Neural crest cell (in vitro differentiated cells): ENCODE measurements at regions not wholly inside any gene's neighbourhood (a gene's known extent, or its start where the extent isn't known, plus 50 kb on each side); places are given as distances from the start of the nearest gene placed in this dataset.

ENCODE experiments used
- DNase-seq: peaks from one replicate; pipeline ENCODE4 v3.0.0; 2021; ENCODE audit warnings: low read depth, mixed read lengths, low spot score
- H3K27ac Mint-ChIP-seq: one replicate; pipeline ENCODE4 v1.8.0; 2021; ENCODE audit warnings: mild to moderate bottlenecking, mixed read lengths; ENCODE audit not compliant: unreplicated experiment
- H3K27me3 Mint-ChIP-seq: 2 replicates; pipeline ENCODE4 v1.8.0; 2021; ENCODE audit warnings: low read depth, mild to moderate bottlenecking, mixed read lengths
- H3K36me3 Mint-ChIP-seq: 2 replicates; pipeline ENCODE4 v1.8.0; 2021; ENCODE audit warnings: low read depth, mild to moderate bottlenecking, mixed read lengths
- H3K4me1 Mint-ChIP-seq: 2 replicates; pipeline ENCODE4 v1.8.0; 2021; ENCODE audit warnings: mixed read lengths
- H3K4me3 Mint-ChIP-seq: one replicate; pipeline ENCODE4 v1.8.0; 2021; ENCODE audit warnings: mild to moderate bottlenecking, mixed read lengths
- H3K9me3 Mint-ChIP-seq: 2 replicates; pipeline ENCODE4 v1.8.0; 2021; ENCODE audit warnings: mixed read lengths
- TF ChIP-seq, protein P1 (sequence below): fragments of 200-600 bp; sonication (generic); conservative IDR thresholded peaks from 2 replicates; pipeline ENCODE4 v1.5.0; 2021; ENCODE audit warnings: antibody characterized with exemption, mild to moderate bottlenecking

DNA sequence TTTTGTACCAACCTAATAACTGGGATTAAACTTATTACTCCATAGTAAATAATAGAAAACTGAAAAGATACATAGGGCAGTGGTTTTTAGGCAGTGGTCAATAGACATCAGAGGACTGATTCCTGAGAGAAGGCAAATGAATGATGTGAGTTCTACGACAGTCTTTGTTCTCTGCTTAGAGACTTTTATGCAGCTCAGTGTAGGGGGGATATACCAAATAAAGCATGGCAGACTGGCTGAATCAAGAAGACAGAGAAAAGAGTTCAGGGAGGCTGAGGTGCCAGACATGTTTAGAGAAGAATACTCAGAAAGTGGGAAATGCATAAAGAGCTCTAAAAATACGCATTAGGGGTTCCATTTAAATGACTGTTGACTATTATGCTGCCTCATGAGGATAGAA lies 320.8 kb upstream of the FAR2 start:
- no peaks in the 10 kb centered on the region for H3K27me3 Mint-ChIP-seq
- TF ChIP-seq, protein P1, sequence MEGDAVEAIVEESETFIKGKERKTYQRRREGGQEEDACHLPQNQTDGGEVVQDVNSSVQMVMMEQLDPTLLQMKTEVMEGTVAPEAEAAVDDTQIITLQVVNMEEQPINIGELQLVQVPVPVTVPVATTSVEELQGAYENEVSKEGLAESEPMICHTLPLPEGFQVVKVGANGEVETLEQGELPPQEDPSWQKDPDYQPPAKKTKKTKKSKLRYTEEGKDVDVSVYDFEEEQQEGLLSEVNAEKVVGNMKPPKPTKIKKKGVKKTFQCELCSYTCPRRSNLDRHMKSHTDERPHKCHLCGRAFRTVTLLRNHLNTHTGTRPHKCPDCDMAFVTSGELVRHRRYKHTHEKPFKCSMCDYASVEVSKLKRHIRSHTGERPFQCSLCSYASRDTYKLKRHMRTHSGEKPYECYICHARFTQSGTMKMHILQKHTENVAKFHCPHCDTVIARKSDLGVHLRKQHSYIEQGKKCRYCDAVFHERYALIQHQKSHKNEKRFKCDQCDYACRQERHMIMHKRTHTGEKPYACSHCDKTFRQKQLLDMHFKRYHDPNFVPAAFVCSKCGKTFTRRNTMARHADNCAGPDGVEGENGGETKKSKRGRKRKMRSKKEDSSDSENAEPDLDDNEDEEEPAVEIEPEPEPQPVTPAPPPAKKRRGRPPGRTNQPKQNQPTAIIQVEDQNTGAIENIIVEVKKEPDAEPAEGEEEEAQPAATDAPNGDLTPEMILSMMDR = no peak
- no peak for DNase-seq
- peak overlapping the region; percentile 83 for H3K27ac Mint-ChIP-seq
- H3K9me3 Mint-ChIP-seq = peaks cover 3% of the 10 kb centered on the region
- peaks cover 18% of the 10 kb centered on the region for H3K4me1 Mint-ChIP-seq
- no peak overlapping the region for H3K4me3 Mint-ChIP-seq
- H3K36me3 Mint-ChIP-seq = no peaks in the 10 kb centered on the region

DNA sequence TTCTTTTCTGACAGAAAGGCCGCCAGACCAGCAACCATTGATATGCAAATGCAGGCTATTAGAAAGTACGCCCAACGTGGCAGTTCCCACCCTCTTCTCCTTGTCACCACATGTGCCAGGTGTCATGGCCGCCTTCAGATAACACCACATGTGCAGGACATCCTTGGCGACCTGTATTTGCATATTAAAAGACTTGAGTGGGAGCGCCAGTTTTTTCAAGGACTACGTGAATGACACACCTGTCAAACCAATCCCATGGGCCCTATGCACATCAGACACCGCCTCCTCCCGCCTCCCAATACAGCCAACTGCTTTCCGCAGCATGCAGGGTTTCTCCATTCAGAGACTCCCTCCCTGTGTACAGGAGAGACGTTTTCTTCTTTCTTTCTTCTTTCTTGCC lies 318.6 kb upstream of the FAR2 start:
- H3K36me3 Mint-ChIP-seq = no peaks in the 10 kb centered on the region
- DNase-seq = no peak
- H3K27ac Mint-ChIP-seq = no peak overlapping the region
- no peaks in the 10 kb centered on the region for H3K27me3 Mint-ChIP-seq
- peaks cover 18% of the 10 kb centered on the region for H3K4me1 Mint-ChIP-seq
- H3K4me3 Mint-ChIP-seq = no peak overlapping the region
- peaks cover 10% of the 10 kb centered on the region for H3K9me3 Mint-ChIP-seq
- TF ChIP-seq, protein P1 = no peak

DNA sequence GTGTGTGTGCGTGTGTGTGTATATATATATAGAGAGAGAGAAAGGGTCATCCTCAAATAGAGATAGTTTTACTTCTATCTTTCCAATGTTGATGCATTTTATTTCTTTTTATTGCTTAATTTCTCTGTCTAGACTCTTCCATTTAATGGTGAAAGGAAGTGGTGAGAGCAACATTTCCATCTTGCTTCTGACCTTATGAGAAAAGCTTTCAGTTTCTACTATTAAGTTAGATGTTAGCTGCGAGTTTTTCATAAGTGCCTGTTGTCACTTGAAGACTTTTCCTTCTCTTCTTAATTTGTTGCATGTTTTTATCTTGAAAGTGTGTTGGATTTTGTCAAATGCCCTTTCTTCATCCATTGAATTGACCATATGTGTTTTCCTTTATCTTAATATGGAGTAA lies 304.4 kb upstream of the FAR2 start:
- no peak for DNase-seq
- Mint-ChIP-seq H3K27me3 (no peaks in the 10 kb centered on the region), H3K4me1 (no peaks in the 10 kb centered on the region), H3K27ac (no peak overlapping the region), H3K36me3 (no peaks in the 10 kb centered on the region), H3K4me3 (no peak overlapping the region), H3K9me3 (peaks cover 6% of the 10 kb centered on the region)
- TF ChIP-seq, protein P1 = no peak

DNA sequence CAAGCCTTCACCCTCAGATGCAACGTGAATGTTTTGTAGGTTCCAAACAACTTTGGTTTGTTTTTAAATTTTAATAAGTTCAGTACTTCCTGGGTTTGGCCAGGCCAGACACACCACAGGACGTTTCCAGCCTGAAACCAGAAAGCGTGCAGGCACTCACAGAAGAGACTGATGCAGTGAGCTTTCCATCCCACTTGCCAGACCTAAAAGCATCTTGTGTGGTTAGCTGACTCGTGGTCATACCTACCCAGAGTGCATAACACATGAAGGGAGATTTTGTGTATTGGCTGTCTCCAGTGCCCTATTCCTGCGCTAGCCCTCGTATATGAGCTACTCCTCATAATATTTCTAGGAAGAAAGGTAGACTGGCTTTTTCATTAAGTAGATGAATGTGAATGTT lies 297.3 kb upstream of the FAR2 start:
- H3K27ac Mint-ChIP-seq = no peak overlapping the region
- no peaks in the 10 kb centered on the region for H3K27me3 Mint-ChIP-seq
- H3K4me1 Mint-ChIP-seq = peaks cover 7% of the 10 kb centered on the region
- DNase-seq = no peak
- no peak overlapping the region for H3K4me3 Mint-ChIP-seq
- TF ChIP-seq, protein P1 = no peak
- peaks cover 3% of the 10 kb centered on the region for H3K9me3 Mint-ChIP-seq
- H3K36me3 Mint-ChIP-seq = no peaks in the 10 kb centered on the region

DNA sequence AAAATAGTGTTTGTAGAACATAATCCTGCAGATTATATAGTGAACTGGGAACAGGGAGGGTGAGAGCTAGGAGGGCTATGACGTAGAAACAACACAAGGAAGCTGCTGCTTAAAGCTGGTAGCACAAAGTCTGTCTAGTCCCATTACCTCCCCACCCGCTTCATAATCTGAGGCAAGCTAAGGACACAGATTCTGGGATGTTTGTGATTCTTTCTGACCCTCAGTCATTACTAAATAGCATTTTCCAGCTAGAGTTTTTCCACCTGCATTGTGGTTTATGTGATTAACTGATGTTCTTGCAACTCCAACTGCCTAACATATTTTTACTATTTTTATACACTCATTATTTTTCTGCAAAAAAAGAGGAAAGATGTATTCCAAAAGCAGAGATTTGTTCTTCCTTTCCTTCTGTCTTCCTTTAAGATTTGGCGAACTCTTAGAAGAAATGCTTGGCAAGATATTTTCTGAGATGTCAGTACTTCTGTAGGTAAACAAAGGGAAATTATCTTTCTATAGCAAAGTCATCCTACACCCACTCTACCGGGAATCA lies 293.2 kb upstream of the FAR2 start:
- TF ChIP-seq, protein P1 = no peak
- H3K9me3 Mint-ChIP-seq = no peaks in the 10 kb centered on the region
- peaks cover 15% of the 10 kb centered on the region for H3K4me1 Mint-ChIP-seq
- DNase-seq = no peak
- no peak overlapping the region for H3K4me3 Mint-ChIP-seq
- no peaks in the 10 kb centered on the region for H3K36me3 Mint-ChIP-seq
- H3K27ac Mint-ChIP-seq = no peak overlapping the region
- H3K27me3 Mint-ChIP-seq = no peaks in the 10 kb centered on the region

DNA sequence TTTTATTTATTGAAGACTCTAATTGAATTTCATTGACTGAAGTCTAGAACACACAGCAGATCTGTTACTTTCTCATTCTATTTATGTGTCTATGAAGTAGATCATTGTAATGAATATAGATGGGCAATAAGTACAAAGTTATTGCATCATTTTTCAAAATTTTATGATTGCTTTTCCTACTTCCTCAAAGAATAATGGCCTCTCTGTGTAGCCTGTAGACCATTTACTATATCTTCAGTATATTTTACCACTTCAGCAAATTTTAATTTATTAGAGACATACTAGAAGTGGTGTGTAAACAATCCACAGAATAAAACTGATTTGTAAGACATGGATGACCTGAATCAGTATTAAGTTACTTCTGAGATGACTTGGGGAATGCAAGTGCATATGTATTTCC lies 291.7 kb upstream of the FAR2 start:
- H3K9me3 Mint-ChIP-seq = no peaks in the 10 kb centered on the region
- TF ChIP-seq, protein P1 = no peak
- peaks cover 15% of the 10 kb centered on the region for H3K4me1 Mint-ChIP-seq
- H3K27ac Mint-ChIP-seq = no peak overlapping the region
- no peak overlapping the region for H3K4me3 Mint-ChIP-seq
- no peaks in the 10 kb centered on the region for H3K36me3 Mint-ChIP-seq
- no peaks in the 10 kb centered on the region for H3K27me3 Mint-ChIP-seq
- no peak for DNase-seq
